Cardiac muscle cell (in vitro differentiated cells and primary cell): ENCODE measurements at regions not wholly inside any gene's neighbourhood (a gene's known extent, or its start where the extent isn't known, plus 50 kb on each side); places are given as distances from the start of the nearest gene placed in this dataset.

ENCODE experiments used
- DNase-seq, 2 donors: peaks; one replicate each; pipeline versions ENCODE4 v3.0.0 to v3.0.0-alpha.2; 2010 to 2017; ENCODE audit warnings: low read depth in 1 of 2, low spot score in 1 of 2
- H3K27ac ChIP-seq: fragments of 200-600 bp; sonication (generic); 2 replicates; pipeline ENCODE4 v1.5.1; 2016
- H3K27me3 ChIP-seq: fragments of 200-600 bp; sonication (generic); 2 replicates; pipeline ENCODE4 v1.6.0; 2016; ENCODE audit warnings: control low read depth
- H3K36me3 ChIP-seq: fragments of 200-600 bp; sonication (generic); 2 replicates; pipeline ENCODE4 v1.5.1; 2016; ENCODE audit warnings: control low read depth
- H3K4me1 ChIP-seq: fragments of 200-600 bp; sonication (generic); 2 replicates; pipeline ENCODE4 v1.8.1; 2017; ENCODE audit warnings: low read depth, mild to moderate bottlenecking, mixed run types
- H3K4me3 ChIP-seq: fragments of 200-600 bp; sonication (generic); 2 replicates; pipeline ENCODE4 v1.5.1; 2016; ENCODE audit warnings: mild to moderate bottlenecking
- H3K9me3 ChIP-seq: fragments of 200-600 bp; sonication (generic); 2 replicates; pipeline ENCODE4 v1.5.1; 2017; ENCODE audit warnings: low read depth, mild to moderate bottlenecking, control low read depth
- TF ChIP-seq, protein P1 (sequence below): IDR thresholded peaks from 2 replicates; pipeline ENCODE4 v1.5.1; 2012; ENCODE audit warnings: low read depth, mild to moderate bottlenecking, low read length

DNA sequence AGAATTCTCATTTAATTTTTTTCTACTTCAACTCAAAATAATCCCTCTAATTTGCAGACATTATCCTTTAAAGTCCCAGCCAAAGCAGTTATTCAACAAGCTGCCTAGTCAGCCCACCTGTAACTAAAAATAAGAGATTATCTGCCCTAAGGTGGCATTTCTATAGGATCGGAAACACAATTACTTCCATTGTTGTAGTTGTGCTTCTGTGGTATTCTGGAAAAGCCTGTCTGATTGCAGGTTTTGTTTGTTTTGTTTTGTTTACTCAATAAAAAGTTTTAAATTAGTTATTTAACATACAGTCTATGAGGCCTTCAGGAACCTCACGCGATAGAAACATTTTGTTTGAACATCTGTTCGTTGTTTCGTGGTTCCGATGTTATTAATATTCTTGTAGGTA, 101.0 kb downstream of the ZIC5 start:
- no peak overlapping the region for H3K4me3 ChIP-seq
- H3K4me1 ChIP-seq, result no peaks in the 10 kb centered on the region
- H3K9me3 ChIP-seq, result no peaks in the 10 kb centered on the region
- H3K36me3 ChIP-seq, result no peaks in the 10 kb centered on the region
- no peak overlapping the region for H3K27ac ChIP-seq
- no peak for DNase-seq
- H3K27me3 ChIP-seq, result no peaks in the 10 kb centered on the region
- TF ChIP-seq, protein P1, sequence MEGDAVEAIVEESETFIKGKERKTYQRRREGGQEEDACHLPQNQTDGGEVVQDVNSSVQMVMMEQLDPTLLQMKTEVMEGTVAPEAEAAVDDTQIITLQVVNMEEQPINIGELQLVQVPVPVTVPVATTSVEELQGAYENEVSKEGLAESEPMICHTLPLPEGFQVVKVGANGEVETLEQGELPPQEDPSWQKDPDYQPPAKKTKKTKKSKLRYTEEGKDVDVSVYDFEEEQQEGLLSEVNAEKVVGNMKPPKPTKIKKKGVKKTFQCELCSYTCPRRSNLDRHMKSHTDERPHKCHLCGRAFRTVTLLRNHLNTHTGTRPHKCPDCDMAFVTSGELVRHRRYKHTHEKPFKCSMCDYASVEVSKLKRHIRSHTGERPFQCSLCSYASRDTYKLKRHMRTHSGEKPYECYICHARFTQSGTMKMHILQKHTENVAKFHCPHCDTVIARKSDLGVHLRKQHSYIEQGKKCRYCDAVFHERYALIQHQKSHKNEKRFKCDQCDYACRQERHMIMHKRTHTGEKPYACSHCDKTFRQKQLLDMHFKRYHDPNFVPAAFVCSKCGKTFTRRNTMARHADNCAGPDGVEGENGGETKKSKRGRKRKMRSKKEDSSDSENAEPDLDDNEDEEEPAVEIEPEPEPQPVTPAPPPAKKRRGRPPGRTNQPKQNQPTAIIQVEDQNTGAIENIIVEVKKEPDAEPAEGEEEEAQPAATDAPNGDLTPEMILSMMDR, result no peak

DNA sequence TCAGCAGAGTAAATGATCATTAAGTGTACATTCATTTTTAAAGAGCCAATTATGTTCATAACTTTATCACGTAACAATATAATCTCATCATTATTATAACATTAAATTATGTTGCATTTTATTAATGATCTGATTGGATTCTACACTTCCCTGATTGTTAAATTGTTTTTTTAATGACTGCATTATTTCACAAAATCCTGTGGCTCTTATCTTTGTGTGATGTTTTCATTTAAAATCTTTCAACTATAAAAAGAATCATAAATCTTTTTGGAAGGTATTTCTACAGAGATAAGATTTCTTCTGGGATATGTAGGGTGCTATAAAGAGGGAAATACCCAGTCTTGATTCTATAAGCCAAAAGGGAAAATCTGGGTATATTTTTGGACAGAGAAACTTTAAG, 101.7 kb downstream of the ZIC5 start:
- no peaks in the 10 kb centered on the region for H3K27me3 ChIP-seq
- no peaks in the 10 kb centered on the region for H3K36me3 ChIP-seq
- no peak overlapping the region for H3K27ac ChIP-seq
- H3K4me1 ChIP-seq, result no peaks in the 10 kb centered on the region
- TF ChIP-seq, protein P1, result no peak
- no peak overlapping the region for H3K4me3 ChIP-seq
- no peaks in the 10 kb centered on the region for H3K9me3 ChIP-seq
- DNase-seq, result no peak

DNA sequence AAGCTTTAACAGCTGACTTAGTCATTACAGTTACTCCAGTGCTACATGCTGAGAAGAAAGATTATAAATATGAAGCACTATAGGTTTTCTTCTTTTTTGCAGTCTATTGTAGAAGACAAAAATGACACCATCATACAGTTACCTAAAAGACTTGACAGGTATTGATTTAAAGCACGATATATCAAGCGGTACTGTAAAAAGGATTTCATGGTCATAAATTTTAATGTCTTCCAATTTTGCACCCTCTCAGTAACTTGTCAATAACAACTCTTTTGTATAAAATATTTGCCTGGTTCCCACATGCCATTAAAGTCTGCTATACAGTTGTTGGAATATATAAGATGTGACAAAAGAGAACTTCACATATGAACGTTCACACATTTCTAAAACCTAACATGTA, 102.8 kb downstream of the ZIC5 start:
- H3K36me3 ChIP-seq, result no peaks in the 10 kb centered on the region
- TF ChIP-seq, protein P1, result no peak
- no peaks in the 10 kb centered on the region for H3K27me3 ChIP-seq
- no peak overlapping the region for H3K27ac ChIP-seq
- no peak overlapping the region for H3K4me3 ChIP-seq
- H3K9me3 ChIP-seq, result no peaks in the 10 kb centered on the region
- H3K4me1 ChIP-seq, result no peaks in the 10 kb centered on the region
- DNase-seq, result no peak

- no peaks in the 10 kb centered on the region for H3K4me1 ChIP-seq
- H3K27me3 ChIP-seq, result no peaks in the 10 kb centered on the region
Measured at GRCh38 chr13:99867535-99868257, 103.9 kb downstream of the ZIC5 start.

DNA sequence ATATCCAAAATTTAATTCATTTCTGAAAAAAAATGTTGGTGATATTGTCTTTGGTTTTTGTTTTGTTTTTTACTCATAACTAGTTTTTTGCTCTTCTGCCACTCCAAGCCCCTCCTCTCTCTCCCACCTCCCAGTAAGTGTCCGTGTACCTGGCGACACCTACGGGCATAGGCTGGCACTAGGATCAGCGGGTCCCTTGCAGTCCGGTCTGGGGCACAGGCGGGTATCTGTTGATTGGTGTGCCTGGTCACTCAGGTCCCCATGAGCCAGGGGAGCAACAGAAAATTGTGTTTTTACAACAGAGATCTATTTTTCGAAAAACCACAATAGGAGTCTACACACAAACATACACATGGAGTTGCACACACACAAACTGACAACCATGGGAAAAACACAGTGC, 104.8 kb downstream of the ZIC5 start:
- Histone ChIP-seq H3K27ac (no peak overlapping the region), H3K4me3 (no peak overlapping the region), H3K9me3 (no peaks in the 10 kb centered on the region), H3K27me3 (no peaks in the 10 kb centered on the region), H3K36me3 (no peaks in the 10 kb centered on the region), H3K4me1 (no peaks in the 10 kb centered on the region)
- DNase-seq, result no peak
- TF ChIP-seq, protein P1, result no peak

More at GRCh38 chr13:99867535-99868257, 103.9 kb downstream of the ZIC5 start:
- Histone ChIP-seq H3K9me3 (no peaks in the 10 kb centered on the region), H3K27ac (no peak overlapping the region), H3K36me3 (no peaks in the 10 kb centered on the region), H3K4me3 (no peak overlapping the region)
- TF ChIP-seq, protein P1, result no peak
- no peak for DNase-seq
